HL-60 (cell line): ENCODE measurements at regions not wholly inside any gene's neighbourhood (a gene's known extent, or its start where the extent isn't known, plus 50 kb on each side); places are given as distances from the start of the nearest gene placed in this dataset.

ENCODE experiments used
- CTCF ChIP-seq: IDR thresholded peaks from one replicate; pipeline ENCODE4 v1.5.1; 2011; ENCODE audit warnings: low read length, control low read depth, inconsistent platforms; ENCODE audit not compliant: insufficient read depth
- POLR2AphosphoS5 ChIP-seq: IDR thresholded peaks from 2 replicates; pipeline ENCODE4 v1.6.1; 2012; ENCODE audit warnings: low read depth
- REST ChIP-seq: IDR thresholded peaks from 2 replicates; pipeline ENCODE4 v1.6.1; 2012; ENCODE audit warnings: low read depth; ENCODE audit not compliant: insufficient replicate concordance

GRCh38 chr10:78702876-78703275, 365.9 kb upstream of the ZMIZ1 start:
- TF ChIP-seq CTCF (no peak), POLR2AphosphoS5 (no peak), REST (no peak)
